H9 (cell line): ENCODE measurements at regions not wholly inside any gene's neighbourhood (a gene's known extent, or its start where the extent isn't known, plus 50 kb on each side); places are given as distances from the start of the nearest gene placed in this dataset.

Source experiments
- DNase-seq: peaks from one replicate; pipeline ENCODE4 v3.0.0-alpha.2; 2017
- H2AFZ ChIP-seq: one replicate; pipeline ENCODE4 v1.6.1; 2013; ENCODE audit warnings: mild to moderate bottlenecking, low read length, control low read depth, moderate library complexity
- H2AK5ac ChIP-seq: 2 replicates; pipeline ENCODE4 v1.6.1; 2013; ENCODE audit warnings: low read length, control low read depth, mixed read lengths; ENCODE audit not compliant: insufficient read length
- H2BK120ac ChIP-seq: one replicate; pipeline ENCODE4 v1.6.1; 2013; ENCODE audit warnings: low read depth, mild to moderate bottlenecking, low read length, control low read depth, inconsistent platforms; ENCODE audit not compliant: poor library complexity, severe bottlenecking
- H2BK12ac ChIP-seq: 2 replicates; pipeline ENCODE4 v1.6.1; 2013; ENCODE audit warnings: low read length, control low read depth, mixed read lengths, low read depth; ENCODE audit not compliant: insufficient read length
- H2BK15ac ChIP-seq: 2 replicates; pipeline ENCODE4 v1.6.1; 2013; ENCODE audit warnings: low read depth, low read length, control low read depth
- H2BK20ac ChIP-seq: one replicate; pipeline ENCODE4 v1.6.1; 2013; ENCODE audit warnings: low read depth, mild to moderate bottlenecking, low read length, control low read depth, inconsistent platforms; ENCODE audit not compliant: poor library complexity, severe bottlenecking
- H2BK5ac ChIP-seq: 2 replicates; pipeline ENCODE4 v1.6.1; 2013; ENCODE audit warnings: low read length, control low read depth, mixed read lengths; ENCODE audit not compliant: insufficient read length
- H3K14ac ChIP-seq: 2 replicates; pipeline ENCODE4 v1.6.1; 2013; ENCODE audit warnings: low read length, control low read depth; ENCODE audit not compliant: insufficient read depth
- H3K18ac ChIP-seq: 2 replicates; pipeline ENCODE4 v1.6.1; 2013; ENCODE audit warnings: low read depth, mild to moderate bottlenecking, mixed read lengths, low read length, control low read depth; ENCODE audit not compliant: insufficient read length
- H3K23ac ChIP-seq: 2 replicates; pipeline ENCODE4 v1.6.1; 2013; ENCODE audit warnings: low read length, control low read depth, mixed read lengths, low read depth; ENCODE audit not compliant: insufficient read length
- H3K23me2 ChIP-seq: 2 replicates; pipeline ENCODE4 v1.6.1; 2013; ENCODE audit warnings: low read depth, mild to moderate bottlenecking, mixed read lengths, low read length, control low read depth; ENCODE audit not compliant: insufficient read length, poor library complexity, severe bottlenecking
- H3K27ac ChIP-seq: 2 replicates; pipeline ENCODE4 v1.5.1; 2013; ENCODE audit warnings: low read length, control low read depth, mixed read lengths, low read depth; ENCODE audit not compliant: insufficient read length
- H3K27me3 ChIP-seq: 2 replicates; pipeline ENCODE4 v1.6.1; 2013; ENCODE audit warnings: low read length, control low read depth, inconsistent platforms; ENCODE audit not compliant: insufficient read depth
- H3K4ac ChIP-seq: 2 replicates; pipeline ENCODE4 v1.6.1; 2013; ENCODE audit warnings: low read depth, mild to moderate bottlenecking, control low read depth, inconsistent platforms, low read length, moderate library complexity
- H3K4me1 ChIP-seq: 2 replicates; pipeline ENCODE4 v1.6.1; 2013; ENCODE audit warnings: low read length, control low read depth, inconsistent platforms; ENCODE audit not compliant: insufficient read depth
- H3K4me2 ChIP-seq: 2 replicates; pipeline ENCODE4 v1.6.1; 2013; ENCODE audit warnings: low read length, control low read depth, mixed read lengths; ENCODE audit not compliant: insufficient read length, insufficient read depth
- H3K56ac ChIP-seq: 2 replicates; pipeline ENCODE4 v1.6.1; 2013; ENCODE audit warnings: low read depth, mild to moderate bottlenecking, mixed read lengths, low read length, control low read depth; ENCODE audit not compliant: insufficient read length
- H3K79me1 ChIP-seq: 2 replicates; pipeline ENCODE4 v1.6.1; 2013; ENCODE audit warnings: low read depth, mild to moderate bottlenecking, moderate library complexity, low read length, control low read depth, inconsistent platforms; ENCODE audit not compliant: insufficient read depth, poor library complexity, severe bottlenecking
- H3K79me2 ChIP-seq: 2 replicates; pipeline ENCODE4 v1.6.1; 2013; ENCODE audit warnings: low read length, control low read depth, inconsistent platforms; ENCODE audit not compliant: insufficient read depth
- H3K9ac ChIP-seq: 2 replicates; pipeline ENCODE4 v1.6.1; 2013; ENCODE audit warnings: low read length, control low read depth, mixed read lengths; ENCODE audit not compliant: insufficient read length; ENCODE audit errors: extremely low read depth
- H3K9me3 ChIP-seq: one replicate; pipeline ENCODE4 v1.6.1; 2013; ENCODE audit warnings: low read depth, low read length, inconsistent platforms; ENCODE audit not compliant: control insufficient read depth
- H3T11ph ChIP-seq: one replicate; pipeline ENCODE4 v1.6.1; 2013; ENCODE audit warnings: mild to moderate bottlenecking, low read length, control low read depth, inconsistent platforms
- H4K20me1 ChIP-seq: one replicate; pipeline ENCODE4 v1.6.1; 2013; ENCODE audit not compliant: control insufficient read depth, insufficient read length, insufficient read depth
- H4K5ac ChIP-seq: 2 replicates; pipeline ENCODE4 v1.6.1; 2013; ENCODE audit warnings: low read depth, mild to moderate bottlenecking, mixed read lengths, low read length, control low read depth; ENCODE audit not compliant: insufficient read length
- H4K8ac ChIP-seq: replicated peaks from 2 replicates; pipeline ENCODE4 v1.6.1; 2013; ENCODE audit warnings: low read length, control low read depth, mixed read lengths, low read depth; ENCODE audit not compliant: insufficient read length
- H4K91ac ChIP-seq: 2 replicates; pipeline ENCODE4 v1.6.1; 2013; ENCODE audit warnings: low read depth, mild to moderate bottlenecking, moderate library complexity, mixed read lengths, low read length, control low read depth; ENCODE audit not compliant: insufficient read length
- H3K27ac Mint-ChIP-seq, 3 experiments: 2 replicates in 2 of 3; 3 replicates in 1 of 3; pipeline ENCODE4 v1.8.0; 2020 to 2021; ENCODE audit warnings: mixed read lengths in 3 of 3, mild to moderate bottlenecking in 1 of 3, moderate library complexity in 1 of 3
- H3K27me3 Mint-ChIP-seq: 2 replicates; pipeline ENCODE4 v1.8.0; 2021; ENCODE audit warnings: low read depth, mild to moderate bottlenecking, moderate library complexity, mixed read lengths
- H3K36me3 Mint-ChIP-seq, 3 experiments: 2 replicates in 2 of 3; 3 replicates in 1 of 3; pipeline ENCODE4 v1.8.0; 2020 to 2021; ENCODE audit warnings: low read depth in 3 of 3, mixed read lengths in 3 of 3; ENCODE audit not compliant: insufficient read depth in 1 of 3
- H3K4me1 Mint-ChIP-seq, 2 experiments: 2 replicates each; pipeline ENCODE4 v1.8.0; 2020; ENCODE audit warnings: mixed read lengths in 2 of 2
- H3K4me3 Mint-ChIP-seq, 2 experiments: 2 replicates in 1 of 2; 3 replicates in 1 of 2; pipeline ENCODE4 v1.8.0; 2020 to 2021; ENCODE audit warnings: mild to moderate bottlenecking in 2 of 2, mixed read lengths in 2 of 2, moderate library complexity in 1 of 2
- H3K9me3 Mint-ChIP-seq, 2 experiments: 2 replicates in 1 of 2; 3 replicates in 1 of 2; pipeline ENCODE4 v1.8.0; 2020; ENCODE audit warnings: mild to moderate bottlenecking in 2 of 2, mixed read lengths in 2 of 2, moderate library complexity in 1 of 2
- WGBS: extraction: QIAGEN DNeasy Blood & Tissue Kit; methylation state at CpG from one replicate; pipeline ENCODE4 v1.1.7; 2013; ENCODE audit warnings: missing lambda C conversion rate, low lambda C conversion rate, mixed read lengths; ENCODE audit not compliant: insufficient read length; ENCODE audit errors: extremely low coverage; 5-methylcytosine and 5-hydroxymethylcytosine counted together
- TF ChIP-seq, protein P1 (sequence below): fragments of 200-600 bp; sonication (generic); conservative IDR thresholded peaks from 3 replicates; pipeline ENCODE4 v1.8.0; 2021; ENCODE audit warnings: antibody characterized with exemption, mild to moderate bottlenecking

DNA sequence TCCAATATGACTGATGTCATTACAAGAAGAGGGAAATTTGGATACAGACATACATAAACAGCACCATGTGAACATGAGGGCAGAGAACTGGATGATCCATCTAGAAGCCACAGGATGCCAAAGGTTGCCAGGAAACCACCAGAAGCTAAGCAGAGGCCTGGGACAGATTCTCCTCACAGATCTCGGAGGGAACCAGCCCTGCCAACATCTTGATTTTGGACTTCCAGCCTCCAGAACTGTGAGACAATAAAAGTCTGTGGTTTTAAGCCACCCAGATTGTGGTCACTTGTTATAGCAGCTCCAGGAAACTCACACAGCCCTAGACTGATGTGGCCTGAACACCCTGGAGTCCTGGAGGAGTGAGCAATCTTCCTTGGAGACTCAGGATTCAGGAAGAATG, 351.6 kb downstream of the EIPR1 start:
- Histone ChIP-seq H3K23me2 (no peaks in the 10 kb centered on the region), H3K56ac (no peak overlapping the region), H2BK12ac (no peak overlapping the region), H2BK20ac (no peak overlapping the region), H2BK5ac (no peak overlapping the region), H3K27ac (no peak overlapping the region), H4K91ac (no peak overlapping the region), H4K20me1 (no peaks in the 10 kb centered on the region), H3K14ac (no peak overlapping the region), H2BK15ac (no peak overlapping the region), H3K9me3 (no peaks in the 10 kb centered on the region), H2AFZ (no peak overlapping the region), H3K79me1 (no peaks in the 10 kb centered on the region), H2AK5ac (no peak overlapping the region), H3K18ac (no peak overlapping the region), H3K4me1 (peaks cover 5% of the 10 kb centered on the region; the same call in 1 of the 2 replicates), H3K79me2 (no peaks in the 10 kb centered on the region), H3K4me2 (no peak overlapping the region), H4K8ac (no peak overlapping the region), H2BK120ac (no peak overlapping the region), H3T11ph (no peak overlapping the region), H3K9ac (no peak overlapping the region), H3K27me3 (0 out of 2 replicates have a peak, but pooled peaks cover 2% of the 10 kb centered on the region), H3K23ac (no peak overlapping the region), H3K4ac (no peak overlapping the region), H4K5ac (no peak overlapping the region)
- peaks cover 17 to 24% of the 10 kb centered on the region in 2 experiments for H3K9me3 Mint-ChIP-seq
- peaks cover 11 to 14% of the 10 kb centered on the region in 2 experiments for H3K4me1 Mint-ChIP-seq
- H3K36me3 Mint-ChIP-seq = peaks cover 10 to 16% (median 16%) of the 10 kb centered on the region in 3 experiments
- peaks cover 13% of the 10 kb centered on the region for H3K27me3 Mint-ChIP-seq
- TF ChIP-seq, protein P1, sequence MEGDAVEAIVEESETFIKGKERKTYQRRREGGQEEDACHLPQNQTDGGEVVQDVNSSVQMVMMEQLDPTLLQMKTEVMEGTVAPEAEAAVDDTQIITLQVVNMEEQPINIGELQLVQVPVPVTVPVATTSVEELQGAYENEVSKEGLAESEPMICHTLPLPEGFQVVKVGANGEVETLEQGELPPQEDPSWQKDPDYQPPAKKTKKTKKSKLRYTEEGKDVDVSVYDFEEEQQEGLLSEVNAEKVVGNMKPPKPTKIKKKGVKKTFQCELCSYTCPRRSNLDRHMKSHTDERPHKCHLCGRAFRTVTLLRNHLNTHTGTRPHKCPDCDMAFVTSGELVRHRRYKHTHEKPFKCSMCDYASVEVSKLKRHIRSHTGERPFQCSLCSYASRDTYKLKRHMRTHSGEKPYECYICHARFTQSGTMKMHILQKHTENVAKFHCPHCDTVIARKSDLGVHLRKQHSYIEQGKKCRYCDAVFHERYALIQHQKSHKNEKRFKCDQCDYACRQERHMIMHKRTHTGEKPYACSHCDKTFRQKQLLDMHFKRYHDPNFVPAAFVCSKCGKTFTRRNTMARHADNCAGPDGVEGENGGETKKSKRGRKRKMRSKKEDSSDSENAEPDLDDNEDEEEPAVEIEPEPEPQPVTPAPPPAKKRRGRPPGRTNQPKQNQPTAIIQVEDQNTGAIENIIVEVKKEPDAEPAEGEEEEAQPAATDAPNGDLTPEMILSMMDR = no peak
- H3K4me3 Mint-ChIP-seq = no peak overlapping the region
- WGBS = no CpG with 5 or more reads among the region's 1 CpG
- H3K27ac Mint-ChIP-seq = no peak overlapping the region
- peak; percentile 8 for DNase-seq
